Fibroblast of lung (primary cell): ENCODE measurements at regions not wholly inside any gene's neighbourhood (a gene's known extent, or its start where the extent isn't known, plus 50 kb on each side); places are given as distances from the start of the nearest gene placed in this dataset.
"Not testable (repeated sequence)": the region's sequence is repeated elsewhere in the genome, so short reads cannot be mapped to it uniquely, and the experiment has no call there.

ENCODE experiments used
- EZH2 ChIP-seq: IDR thresholded peaks from 2 replicates; pipeline ENCODE4 v1.5.1; 2012; ENCODE audit warnings: low read length, control low read depth, mild to moderate bottlenecking; ENCODE audit errors: missing control alignments
- TF ChIP-seq, protein P1 (sequence below), 2 donors: IDR thresholded peaks in 1 of 2; conservative IDR thresholded peaks in 1 of 2; 1 replicate in 1 of 2; 2 replicates in 1 of 2; pipeline ENCODE4 v1.5.1; 2011 to 2012; ENCODE audit warnings: low read length in 2 of 2, control low read depth in 1 of 2, inconsistent platforms in 1 of 2, low read depth in 1 of 2, mild to moderate bottlenecking in 1 of 2

DNA sequence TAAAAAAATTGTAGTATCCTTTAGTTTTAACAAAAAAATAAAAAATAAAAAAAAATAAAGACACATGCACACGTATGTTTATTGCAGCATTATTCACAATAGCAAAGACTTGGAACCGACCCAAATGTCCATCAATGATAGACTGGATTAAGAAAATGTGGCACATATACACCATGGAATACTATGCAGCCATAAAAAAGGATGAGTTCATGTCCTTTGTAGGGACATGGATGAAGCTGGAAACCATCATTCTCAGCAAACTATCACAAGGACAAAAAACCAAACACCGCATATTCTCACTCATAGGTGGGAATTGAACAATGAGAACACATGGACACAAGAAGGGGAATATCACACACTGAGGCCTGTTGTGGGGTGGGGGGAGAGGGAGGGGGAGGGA lies 370.4 kb downstream of the VRK1 start:
- TF ChIP-seq, protein P1, sequence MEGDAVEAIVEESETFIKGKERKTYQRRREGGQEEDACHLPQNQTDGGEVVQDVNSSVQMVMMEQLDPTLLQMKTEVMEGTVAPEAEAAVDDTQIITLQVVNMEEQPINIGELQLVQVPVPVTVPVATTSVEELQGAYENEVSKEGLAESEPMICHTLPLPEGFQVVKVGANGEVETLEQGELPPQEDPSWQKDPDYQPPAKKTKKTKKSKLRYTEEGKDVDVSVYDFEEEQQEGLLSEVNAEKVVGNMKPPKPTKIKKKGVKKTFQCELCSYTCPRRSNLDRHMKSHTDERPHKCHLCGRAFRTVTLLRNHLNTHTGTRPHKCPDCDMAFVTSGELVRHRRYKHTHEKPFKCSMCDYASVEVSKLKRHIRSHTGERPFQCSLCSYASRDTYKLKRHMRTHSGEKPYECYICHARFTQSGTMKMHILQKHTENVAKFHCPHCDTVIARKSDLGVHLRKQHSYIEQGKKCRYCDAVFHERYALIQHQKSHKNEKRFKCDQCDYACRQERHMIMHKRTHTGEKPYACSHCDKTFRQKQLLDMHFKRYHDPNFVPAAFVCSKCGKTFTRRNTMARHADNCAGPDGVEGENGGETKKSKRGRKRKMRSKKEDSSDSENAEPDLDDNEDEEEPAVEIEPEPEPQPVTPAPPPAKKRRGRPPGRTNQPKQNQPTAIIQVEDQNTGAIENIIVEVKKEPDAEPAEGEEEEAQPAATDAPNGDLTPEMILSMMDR (conservative IDR thresholded peaks at IDR 0.05 in 1 of 2, IDR thresholded peaks at IDR 0.05 in 1 of 2; ENCODE audit: low read depth in 1 of 2, low read length in 2 of 2): not testable (repeated sequence)
- not testable (repeated sequence) for TF ChIP-seq EZH2
